HG02798 (cell line): ENCODE measurements at regions not wholly inside any gene's neighbourhood (a gene's known extent, or its start where the extent isn't known, plus 50 kb on each side); places are given as distances from the start of the nearest gene placed in this dataset.

Source experiments
- ATAC-seq: cut with Tn5 transposase; IDR thresholded peaks from one replicate; pipeline ENCODE4 v1.9.1; 2021; ENCODE audit warnings: mild to moderate bottlenecking; ENCODE audit not compliant: unreplicated experiment, poor library complexity

DNA sequence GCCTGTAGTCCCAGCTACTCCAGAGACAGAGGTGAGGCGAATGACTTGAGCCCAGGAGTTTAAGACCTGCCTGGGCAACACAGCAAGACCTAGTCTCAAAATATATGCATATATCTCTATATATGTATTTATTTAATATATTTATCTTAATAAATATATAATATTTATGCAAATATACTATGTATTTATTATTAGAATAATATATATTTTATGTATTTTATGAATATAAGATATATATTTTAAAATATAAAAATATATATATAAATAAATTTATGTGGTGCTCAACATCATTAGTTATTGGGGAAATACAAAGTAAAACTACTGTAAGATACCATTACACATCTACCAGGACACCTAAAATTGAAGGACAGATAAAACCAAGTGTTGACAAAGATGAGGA, 58.1 kb upstream of the IPO5 start:
- ATAC-seq: no peak

DNA sequence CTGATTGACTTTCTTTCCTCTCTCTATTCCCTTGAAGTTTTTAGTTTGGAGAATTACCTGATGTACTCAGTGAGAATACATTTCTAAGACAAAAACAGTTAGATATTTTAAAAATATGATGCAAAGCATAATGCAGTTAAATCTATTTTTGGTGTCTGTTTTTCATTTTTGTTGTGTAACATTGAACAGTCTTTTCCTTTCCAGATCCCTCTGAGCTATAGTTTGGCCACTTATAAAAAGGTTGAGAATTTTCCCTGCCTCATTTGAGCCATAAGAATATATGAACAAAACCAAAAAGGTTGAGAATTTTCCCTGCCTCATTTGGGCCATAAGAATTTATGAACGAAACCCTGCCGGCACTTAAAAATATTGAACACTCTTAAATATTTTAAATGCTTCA, 57.0 kb upstream of the IPO5 start:
- no peak for ATAC-seq

DNA sequence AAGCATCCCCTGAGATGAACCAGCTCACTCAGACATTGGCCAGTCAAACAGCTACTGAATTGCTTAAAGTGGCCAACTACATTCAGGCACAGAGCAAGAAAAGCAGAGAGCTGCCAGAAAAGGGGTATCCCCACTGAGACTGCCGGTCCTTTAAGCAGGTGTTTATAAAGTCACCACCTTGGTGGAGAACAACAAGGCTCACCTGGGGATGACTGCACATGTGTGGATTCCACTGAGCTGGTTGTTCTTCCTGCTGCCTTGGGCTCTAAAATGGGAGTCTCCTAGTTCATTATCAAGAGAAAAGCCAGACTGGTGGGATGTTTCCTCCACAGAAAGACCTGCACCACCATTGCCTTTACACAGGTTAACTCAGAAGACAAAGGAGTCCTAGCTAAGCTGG, 51.8 kb upstream of the IPO5 start:
- no peak for ATAC-seq
